ENCODE measurements at regions not wholly inside any gene's neighbourhood (a gene's known extent, or its start where the extent isn't known, plus 50 kb on each side); places are given as distances from the start of the nearest gene placed in this dataset.
"Not testable (repeated sequence)": the region's sequence is repeated elsewhere in the genome, so short reads cannot be mapped to it uniquely, and the experiment has no call there.

DNA sequence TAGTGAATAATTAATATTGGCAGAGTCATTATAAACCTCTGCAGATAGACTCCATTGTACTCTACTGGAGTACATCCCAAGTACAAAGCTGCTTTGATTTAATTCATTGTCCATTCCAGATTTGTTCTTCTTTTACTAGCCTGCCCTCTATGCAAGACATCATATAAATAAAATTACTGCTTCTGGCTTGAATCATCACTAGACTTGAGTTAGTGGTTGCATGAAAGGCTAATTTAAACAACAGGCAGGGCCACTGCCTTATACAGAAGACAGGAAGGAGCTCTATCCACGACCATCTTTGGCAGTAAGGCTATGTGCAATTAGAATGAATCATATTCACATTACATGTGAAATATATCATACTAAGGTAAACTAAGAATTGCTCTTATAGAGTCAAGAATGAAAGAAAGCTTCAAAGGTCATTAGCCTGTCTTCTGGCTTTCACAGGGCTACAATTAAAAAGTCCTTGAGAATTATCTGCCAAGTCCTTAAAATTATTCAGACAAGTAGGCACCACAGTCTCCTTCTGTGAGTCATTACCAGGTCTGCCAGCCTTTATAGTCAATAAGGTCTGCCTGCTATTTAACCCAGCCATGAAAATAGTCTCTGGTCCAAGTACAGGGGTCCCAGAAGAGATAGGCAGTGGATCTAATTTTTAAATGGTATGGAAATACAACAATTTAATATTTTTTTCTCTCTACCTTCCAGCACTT is 631.8 kb downstream of the TMTC2 start:
- H3K27ac ChIP-seq (ENCODE audit: low read depth, low read length): no peak overlapping the region
- Mint-ChIP-seq H3K4me1 (no peaks in the 10 kb centered on the region), H3K36me3 (no peaks in the 10 kb centered on the region), H3K27me3 (no peaks in the 10 kb centered on the region), H3K4me3 (no peak overlapping the region), H3K9me3 (peaks cover 0 to 6% (median 2%) of the 10 kb centered on the region in 5 donors), H3K27ac (no peak overlapping the region)
- no peak overlapping the region for H3K4me3 ChIP-seq (ENCODE audit: low read length)
- ChIA-PET CTCF (no interaction called here), POLR2A (no interaction called here)
- no peaks in the 10 kb centered on the region for H3K4me1 ChIP-seq (ENCODE audit: insufficient read depth, low read length)
- H3K36me3 ChIP-seq (ENCODE audit: insufficient read depth, low read length): no peaks in the 10 kb centered on the region
- no peaks in the 10 kb centered on the region for H3K9me3 ChIP-seq (ENCODE audit: low read length)
- no peaks in the 10 kb centered on the region for H3K27me3 ChIP-seq (ENCODE audit: insufficient read depth, low read length, poor library complexity, severe bottlenecking)
- no peak for DNase-seq

DNA sequence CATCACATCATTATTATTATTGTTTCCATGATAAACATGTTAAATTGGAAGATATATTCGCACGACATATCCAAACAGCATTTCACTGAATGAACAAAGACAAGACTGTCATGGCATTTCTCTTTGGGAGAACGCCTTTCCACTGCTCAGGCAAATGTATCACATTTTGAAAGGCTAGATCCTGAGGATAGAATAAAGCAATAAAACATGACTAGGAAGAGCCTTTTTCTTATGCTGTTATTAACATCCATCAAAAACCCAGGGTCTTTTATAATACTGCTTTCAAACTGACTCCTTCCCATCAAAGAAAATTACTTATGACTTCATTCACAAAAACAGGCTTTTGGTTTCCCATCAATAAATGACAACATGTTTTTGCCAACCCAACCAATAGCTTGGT is 630.9 kb downstream of the TMTC2 start:
- no peak overlapping the region for H3K4me3 ChIP-seq (ENCODE audit: low read length)
- no peak for DNase-seq
- Mint-ChIP-seq H3K36me3 (no peaks in the 10 kb centered on the region), H3K27me3 (no peaks in the 10 kb centered on the region), H3K27ac (no peak overlapping the region), H3K4me1 (no peaks in the 10 kb centered on the region), H3K9me3 (peaks cover 0 to 6% (median 0%) of the 10 kb centered on the region in 5 donors), H3K4me3 (no peak overlapping the region)
- CTCF ChIA-PET: no interaction called here
- H3K4me1 ChIP-seq (ENCODE audit: insufficient read depth, low read length): no peaks in the 10 kb centered on the region
- H3K27ac ChIP-seq (ENCODE audit: low read depth, low read length): no peak overlapping the region
- POLR2A ChIA-PET: no interaction called here
- H3K36me3 ChIP-seq (ENCODE audit: insufficient read depth, low read length): no peaks in the 10 kb centered on the region
- no peaks in the 10 kb centered on the region for H3K9me3 ChIP-seq (ENCODE audit: low read length)
- H3K27me3 ChIP-seq (ENCODE audit: insufficient read depth, low read length, poor library complexity, severe bottlenecking): no peaks in the 10 kb centered on the region

DNA sequence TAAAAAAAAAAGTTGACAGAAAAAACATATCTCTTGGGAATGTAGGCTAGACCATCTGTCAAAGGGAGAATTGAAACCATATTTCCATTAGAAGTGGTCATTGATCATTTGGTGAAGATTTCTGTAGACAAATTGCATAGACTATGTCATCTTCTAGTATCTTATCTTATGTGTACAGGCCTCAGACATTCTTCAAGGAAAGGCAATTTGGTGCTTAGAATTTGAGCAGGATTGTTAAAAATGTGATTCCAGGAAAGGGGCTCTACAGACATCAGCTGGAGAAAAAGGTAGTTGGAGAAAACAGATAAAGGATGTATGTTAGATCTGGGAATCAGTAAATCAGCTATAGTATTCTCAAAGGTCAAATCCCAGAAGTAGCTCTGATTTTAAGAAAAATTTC is 627.1 kb downstream of the TMTC2 start:
- Mint-ChIP-seq H3K4me3 (no peak overlapping the region), H3K27ac (no peak overlapping the region), H3K27me3 (no peaks in the 10 kb centered on the region), H3K4me1 (no peaks in the 10 kb centered on the region), H3K36me3 (no peaks in the 10 kb centered on the region), H3K9me3 (peaks cover 0 to 11% (median 0%) of the 10 kb centered on the region in 5 donors)
- Histone ChIP-seq H3K27me3 (ENCODE audit: insufficient read depth, low read length, poor library complexity, severe bottlenecking) (no peaks in the 10 kb centered on the region), H3K36me3 (ENCODE audit: insufficient read depth, low read length) (no peaks in the 10 kb centered on the region), H3K4me1 (ENCODE audit: insufficient read depth, low read length) (no peaks in the 10 kb centered on the region), H3K9me3 (ENCODE audit: low read length) (no peaks in the 10 kb centered on the region), H3K4me3 (ENCODE audit: low read length) (no peak overlapping the region), H3K27ac (ENCODE audit: low read depth, low read length) (no peak overlapping the region)
- ChIA-PET POLR2A (no interaction called here), CTCF (no interaction called here)
- DNase-seq: no peak

DNA sequence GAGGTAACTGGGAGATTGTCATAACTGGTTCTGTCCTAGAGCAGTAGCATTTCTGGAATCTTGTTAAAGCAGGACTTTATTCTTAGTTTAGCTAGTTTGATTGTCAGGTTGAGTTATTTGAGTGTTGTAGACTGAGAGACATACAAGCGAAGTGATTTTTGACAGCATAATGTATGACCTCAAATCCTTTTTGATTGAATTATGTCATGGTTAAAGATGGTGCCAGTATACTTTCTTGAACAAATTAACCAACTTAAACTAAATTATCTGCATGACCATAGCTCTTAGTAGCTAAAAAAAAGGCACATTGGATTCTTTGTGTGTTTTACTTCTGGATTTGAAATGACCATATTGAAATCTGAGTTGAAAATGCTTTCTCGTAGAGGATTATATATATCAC is 626.6 kb downstream of the TMTC2 start:
- Mint-ChIP-seq H3K36me3 (no peaks in the 10 kb centered on the region), H3K4me3 (no peak overlapping the region), H3K9me3 (peaks cover 0 to 11% (median 0%) of the 10 kb centered on the region in 5 donors), H3K4me1 (no peaks in the 10 kb centered on the region), H3K27me3 (no peaks in the 10 kb centered on the region), H3K27ac (no peak overlapping the region)
- ChIA-PET CTCF (no interaction called here), POLR2A (no interaction called here)
- Histone ChIP-seq H3K36me3 (ENCODE audit: insufficient read depth, low read length) (no peaks in the 10 kb centered on the region), H3K9me3 (ENCODE audit: low read length) (no peaks in the 10 kb centered on the region), H3K27ac (ENCODE audit: low read depth, low read length) (no peak overlapping the region), H3K4me3 (ENCODE audit: low read length) (no peak overlapping the region), H3K4me1 (ENCODE audit: insufficient read depth, low read length) (no peaks in the 10 kb centered on the region), H3K27me3 (ENCODE audit: insufficient read depth, low read length, poor library complexity, severe bottlenecking) (no peaks in the 10 kb centered on the region)
- DNase-seq: no peak

DNA sequence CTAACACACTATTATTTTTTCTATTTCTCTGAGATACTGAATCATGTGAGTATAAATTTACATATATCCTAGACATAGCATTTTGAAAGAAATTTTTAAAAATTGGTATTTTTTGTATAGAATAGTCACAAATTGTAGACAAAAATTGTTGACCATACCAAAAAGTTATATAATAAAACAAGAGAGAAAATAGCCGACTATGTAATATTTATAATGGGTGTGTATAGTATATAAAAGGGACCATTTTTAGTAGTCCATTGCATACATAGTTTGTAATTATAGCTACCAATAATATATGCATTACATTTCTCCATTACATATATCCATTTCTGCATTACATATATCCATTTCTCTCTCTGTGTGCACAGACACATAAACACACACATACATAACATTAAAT is 590.2 kb downstream of the TMTC2 start:
- Mint-ChIP-seq H3K4me3 (no peak overlapping the region), H3K36me3 (no peaks in the 10 kb centered on the region), H3K4me1 (no peaks in the 10 kb centered on the region), H3K27ac (no peak overlapping the region), H3K9me3 (peaks cover 0 to 8% (median 7%) of the 10 kb centered on the region in 5 donors), H3K27me3 (no peaks in the 10 kb centered on the region)
- no peak for DNase-seq
- ChIA-PET CTCF (no interaction called here), POLR2A (no interaction called here)
- Histone ChIP-seq H3K4me3 (ENCODE audit: low read length) (no peak overlapping the region), H3K27me3 (ENCODE audit: insufficient read depth, low read length, poor library complexity, severe bottlenecking) (no peaks in the 10 kb centered on the region), H3K36me3 (ENCODE audit: insufficient read depth, low read length) (no peaks in the 10 kb centered on the region), H3K9me3 (ENCODE audit: low read length) (no peaks in the 10 kb centered on the region), H3K4me1 (ENCODE audit: insufficient read depth, low read length) (no peaks in the 10 kb centered on the region), H3K27ac (ENCODE audit: low read depth, low read length) (no peak overlapping the region)

DNA sequence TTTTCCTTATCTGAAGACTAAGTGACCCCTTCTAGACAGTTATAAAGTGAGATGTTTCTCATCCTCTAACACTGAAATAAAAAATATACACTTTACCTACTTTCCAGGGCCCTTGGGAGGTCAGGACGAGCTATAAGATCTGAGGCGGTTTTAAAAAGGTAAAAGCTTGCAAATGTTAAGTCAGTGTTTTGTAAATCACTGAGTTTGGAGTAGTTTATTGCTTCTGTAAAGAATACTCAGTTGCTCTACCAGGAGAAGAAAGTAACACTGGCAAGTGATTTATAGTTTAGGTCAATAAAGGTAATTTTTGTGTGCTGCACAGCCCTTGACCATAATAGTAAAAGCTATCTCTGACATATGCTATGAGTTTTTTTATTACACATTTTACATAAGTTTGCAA is 584.5 kb downstream of the TMTC2 start:
- Histone ChIP-seq H3K36me3 (ENCODE audit: insufficient read depth, low read length) (no peaks in the 10 kb centered on the region), H3K27me3 (ENCODE audit: insufficient read depth, low read length, poor library complexity, severe bottlenecking) (no peaks in the 10 kb centered on the region), H3K27ac (ENCODE audit: low read depth, low read length) (no peak overlapping the region), H3K4me1 (ENCODE audit: insufficient read depth, low read length) (no peaks in the 10 kb centered on the region), H3K9me3 (ENCODE audit: low read length) (no peaks in the 10 kb centered on the region), H3K4me3 (ENCODE audit: low read length) (no peak overlapping the region)
- H3K27ac Mint-ChIP-seq: no peak overlapping the region
- no peak for DNase-seq
- no peaks in the 10 kb centered on the region for H3K4me1 Mint-ChIP-seq
- H3K9me3 Mint-ChIP-seq: peaks cover 4 to 13% (median 8%) of the 10 kb centered on the region in 5 donors
- ChIA-PET CTCF (no interaction called here), POLR2A (no interaction called here)
- no peaks in the 10 kb centered on the region for H3K27me3 Mint-ChIP-seq
- H3K4me3 Mint-ChIP-seq: no peak overlapping the region
- H3K36me3 Mint-ChIP-seq: no peaks in the 10 kb centered on the region

DNA sequence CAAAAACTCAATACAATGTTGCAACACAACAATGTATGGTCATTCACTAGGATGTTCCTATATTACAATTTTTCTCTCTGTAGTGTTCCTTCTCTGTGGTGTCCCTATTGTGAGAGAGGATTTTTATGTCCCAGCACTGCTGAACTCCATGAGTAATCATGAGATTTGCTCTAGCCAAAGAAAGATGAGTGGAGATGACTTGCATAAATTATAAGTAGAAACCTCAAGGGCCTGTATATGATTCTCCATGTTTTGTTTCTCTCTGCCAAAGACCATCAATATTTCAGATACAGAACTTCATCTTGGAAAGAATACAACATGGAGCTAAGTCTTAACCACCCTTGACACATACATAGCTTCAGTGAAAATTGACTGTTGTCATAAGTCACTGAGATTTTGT is 579.1 kb downstream of the TMTC2 start:
- Histone ChIP-seq H3K36me3 (ENCODE audit: insufficient read depth, low read length) (no peaks in the 10 kb centered on the region), H3K4me3 (ENCODE audit: low read length) (no peak overlapping the region), H3K27ac (ENCODE audit: low read depth, low read length) (no peak overlapping the region), H3K9me3 (ENCODE audit: low read length) (no peaks in the 10 kb centered on the region), H3K4me1 (ENCODE audit: insufficient read depth, low read length) (no peaks in the 10 kb centered on the region), H3K27me3 (ENCODE audit: insufficient read depth, low read length, poor library complexity, severe bottlenecking) (no peaks in the 10 kb centered on the region)
- peaks cover 0 to 9% (median 4%) of the 10 kb centered on the region in 5 donors for H3K9me3 Mint-ChIP-seq
- ChIA-PET CTCF (no interaction called here), POLR2A (no interaction called here)
- no peaks in the 10 kb centered on the region for H3K36me3 Mint-ChIP-seq
- H3K4me3 Mint-ChIP-seq: no peak overlapping the region
- H3K4me1 Mint-ChIP-seq: no peaks in the 10 kb centered on the region
- no peak overlapping the region for H3K27ac Mint-ChIP-seq
- no peak for DNase-seq
- no peaks in the 10 kb centered on the region for H3K27me3 Mint-ChIP-seq

DNA sequence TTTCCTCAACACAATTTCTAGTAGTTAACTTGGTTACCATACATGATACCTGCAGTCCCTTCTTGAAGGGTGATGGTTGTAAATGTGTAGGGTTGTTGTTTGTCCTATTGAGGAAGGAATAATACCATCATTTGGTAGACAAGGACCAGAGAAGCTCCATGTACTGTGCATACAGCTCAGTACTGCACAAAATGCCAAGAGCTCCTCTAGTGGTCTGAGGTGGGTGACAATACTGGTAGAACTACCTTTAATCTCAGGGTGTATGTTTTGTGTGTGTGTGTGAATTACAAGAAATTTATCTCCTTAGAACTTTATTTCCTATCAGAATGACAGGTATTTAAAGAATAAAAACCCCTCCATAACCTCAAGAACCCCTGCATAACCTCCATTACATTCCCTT is 575.3 kb downstream of the TMTC2 start:
- no peak overlapping the region for H3K27ac ChIP-seq (ENCODE audit: low read depth, low read length)
- H3K9me3 Mint-ChIP-seq: peaks cover 0 to 3% (median 0%) of the 10 kb centered on the region in 5 donors
- no peaks in the 10 kb centered on the region for H3K36me3 ChIP-seq (ENCODE audit: insufficient read depth, low read length)
- H3K9me3 ChIP-seq (ENCODE audit: low read length): no peaks in the 10 kb centered on the region
- no peak overlapping the region for H3K4me3 Mint-ChIP-seq
- H3K4me1 Mint-ChIP-seq: no peaks in the 10 kb centered on the region
- H3K27me3 ChIP-seq (ENCODE audit: insufficient read depth, low read length, poor library complexity, severe bottlenecking): no peaks in the 10 kb centered on the region
- no peaks in the 10 kb centered on the region for H3K36me3 Mint-ChIP-seq
- no peaks in the 10 kb centered on the region for H3K27me3 Mint-ChIP-seq
- H3K4me3 ChIP-seq (ENCODE audit: low read length): no peak overlapping the region
- H3K4me1 ChIP-seq (ENCODE audit: insufficient read depth, low read length): no peaks in the 10 kb centered on the region
- CTCF ChIA-PET: no interaction called here
- DNase-seq: no peak
- POLR2A ChIA-PET: no interaction called here
- no peak overlapping the region for H3K27ac Mint-ChIP-seq

DNA sequence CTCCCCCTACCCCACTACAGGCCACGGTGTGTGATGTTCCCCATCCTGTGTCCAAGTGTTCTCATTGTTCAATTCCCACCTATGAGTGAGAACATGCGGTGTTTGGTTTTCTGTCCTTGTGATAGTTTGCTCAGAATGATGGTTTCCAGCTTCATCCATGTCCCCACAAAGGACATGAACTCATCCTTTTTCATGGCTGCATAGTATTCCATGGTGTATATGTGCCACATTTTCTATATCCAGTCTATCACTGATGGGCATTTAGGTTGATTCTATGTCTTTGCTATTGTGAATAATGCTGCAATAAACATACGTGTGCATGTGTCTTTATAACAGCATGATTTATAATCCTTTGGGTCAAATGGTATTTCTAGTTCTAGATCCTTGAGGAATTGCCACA is 573.4 kb downstream of the TMTC2 start:
- H3K36me3 ChIP-seq (ENCODE audit: insufficient read depth, low read length); H3K4me1 ChIP-seq (ENCODE audit: insufficient read depth, low read length); H3K9me3 Mint-ChIP-seq; DNase-seq; H3K4me1 Mint-ChIP-seq; H3K9me3 ChIP-seq (ENCODE audit: low read length); H3K27me3 ChIP-seq (ENCODE audit: insufficient read depth, low read length, poor library complexity, severe bottlenecking); POLR2A ChIA-PET; H3K36me3 Mint-ChIP-seq; H3K4me3 ChIP-seq (ENCODE audit: low read length); H3K27me3 Mint-ChIP-seq; H3K27ac ChIP-seq (ENCODE audit: low read depth, low read length); CTCF ChIA-PET; H3K27ac Mint-ChIP-seq; H3K4me3 Mint-ChIP-seq: not testable (repeated sequence)
